ENCODE measurements at regions not wholly inside any gene's neighbourhood (a gene's known extent, or its start where the extent isn't known, plus 50 kb on each side); places are given as distances from the start of the nearest gene placed in this dataset.

- no peaks in the 10 kb centered on the region for H3K27me3 ChIP-seq (ENCODE audit: control insufficient read depth, insufficient read depth, low read length)
- no peak for DNase-seq (ENCODE audit: low read depth, low spot score)
- no peak overlapping the region for H3K27ac ChIP-seq (ENCODE audit: low read depth, low read length)
- H3K9me3 ChIP-seq (ENCODE audit: control insufficient read depth, insufficient read depth, low read length): no peaks in the 10 kb centered on the region
- CTCF ChIA-PET: no interaction called here
- POLR2A ChIA-PET: no interaction called here
- H3K4me3 ChIP-seq (ENCODE audit: low read depth, low read length): no peak overlapping the region
- no peak for TF ChIP-seq CTCF (IDR thresholded peaks at IDR 0.05; ENCODE audit: low read depth, low read length)
These were observed 213.5 kb upstream of the FAM83B start for GRCh38 chr6:54632984-54633565.

- TF ChIP-seq CTCF (IDR thresholded peaks at IDR 0.05; ENCODE audit: low read depth, low read length): no peak
- no peak overlapping the region for H3K4me3 ChIP-seq (ENCODE audit: low read depth, low read length)
- CTCF ChIA-PET: no interaction called here
- DNase-seq (ENCODE audit: low read depth, low spot score): no peak
- POLR2A ChIA-PET: no interaction called here
- H3K27ac ChIP-seq (ENCODE audit: low read depth, low read length): no peak overlapping the region
- H3K9me3 ChIP-seq (ENCODE audit: control insufficient read depth, insufficient read depth, low read length): no peaks in the 10 kb centered on the region
- H3K27me3 ChIP-seq (ENCODE audit: control insufficient read depth, insufficient read depth, low read length): no peaks in the 10 kb centered on the region
These were observed 213.0 kb upstream of the FAM83B start for GRCh38 chr6:54633601-54634000.

DNA sequence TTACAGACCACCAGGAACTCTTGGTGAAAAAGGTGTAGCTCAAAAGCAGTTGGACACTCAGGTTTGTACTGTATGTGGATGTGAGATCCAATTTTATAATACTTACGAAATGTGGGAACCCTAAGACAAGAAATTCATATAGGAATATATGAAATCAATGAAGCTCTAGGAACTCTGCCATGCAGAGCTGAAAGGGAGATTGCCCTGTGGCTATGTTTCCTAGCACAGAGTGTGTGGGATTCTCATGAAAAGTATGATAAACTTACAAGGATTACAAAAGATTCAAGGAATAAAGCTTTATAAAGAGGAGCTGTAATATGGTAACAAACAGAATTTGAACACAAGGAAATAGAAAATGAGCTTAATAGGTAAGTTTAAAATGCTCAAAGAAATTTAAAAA lies 205.7 kb upstream of the FAM83B start:
- Histone ChIP-seq H3K27me3 (ENCODE audit: control insufficient read depth, insufficient read depth, low read length) (no peaks in the 10 kb centered on the region), H3K9me3 (ENCODE audit: control insufficient read depth, insufficient read depth, low read length) (no peaks in the 10 kb centered on the region), H3K27ac (ENCODE audit: low read depth, low read length) (no peak overlapping the region), H3K4me3 (ENCODE audit: low read depth, low read length) (no peak overlapping the region)
- TF ChIP-seq CTCF (IDR thresholded peaks at IDR 0.05; ENCODE audit: low read depth, low read length): no peak
- DNase-seq (ENCODE audit: low read depth, low spot score): no peak
- POLR2A ChIA-PET: no interaction called here
- CTCF ChIA-PET: interaction anchor here (1.0 kb wide), 1 partner anchor 78 kb away, joined by 3 read pairs; no protein-coding TSS in a partner anchor

- Histone ChIP-seq H3K9me3 (ENCODE audit: control insufficient read depth, insufficient read depth, low read length) (no peaks in the 10 kb centered on the region), H3K4me3 (ENCODE audit: low read depth, low read length) (no peak overlapping the region), H3K27ac (ENCODE audit: low read depth, low read length) (no peak overlapping the region), H3K27me3 (ENCODE audit: control insufficient read depth, insufficient read depth, low read length) (no peaks in the 10 kb centered on the region)
- no peak for DNase-seq (ENCODE audit: low read depth, low spot score)
- CTCF ChIA-PET: no interaction called here
- POLR2A ChIA-PET: no interaction called here
- no peak for TF ChIP-seq CTCF (IDR thresholded peaks at IDR 0.05; ENCODE audit: low read depth, low read length)
These were observed 200.3 kb upstream of the FAM83B start for GRCh38 chr6:54646069-54646950.

DNA sequence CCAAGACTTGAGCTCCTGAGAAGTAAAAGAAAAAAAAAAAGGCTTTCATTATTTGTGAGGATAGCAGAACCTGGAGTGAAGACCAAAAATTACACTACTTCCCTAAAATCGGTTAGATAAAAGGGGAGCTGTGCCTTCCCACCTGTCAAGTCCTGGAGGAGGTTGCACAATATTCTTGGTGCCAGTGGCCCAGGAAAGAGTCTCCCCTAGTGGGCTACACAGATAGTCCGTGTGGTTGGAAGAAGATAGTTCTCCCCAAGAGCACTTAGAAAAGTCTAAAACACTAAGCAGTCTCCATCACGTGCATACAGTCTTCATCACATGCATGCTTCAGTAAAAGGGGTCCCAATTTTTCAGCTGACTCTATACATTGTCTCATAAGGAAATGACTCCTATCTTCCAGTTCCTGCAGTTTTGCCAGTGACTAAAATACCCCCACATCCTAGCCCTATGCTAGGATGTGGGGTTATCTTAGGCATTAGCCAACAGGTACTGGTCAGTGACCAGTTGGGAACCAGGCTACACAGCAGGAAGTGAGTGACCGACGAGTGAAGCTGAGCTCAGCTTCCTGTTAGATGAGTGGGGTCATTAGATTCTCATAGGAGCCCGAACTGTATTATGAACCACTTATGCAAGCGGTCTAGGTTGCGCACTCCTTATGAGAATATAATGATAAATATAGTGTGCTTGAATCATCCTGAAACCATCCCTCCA lies 199.5 kb upstream of the FAM83B start:
- CTCF ChIA-PET: no interaction called here
- H3K9me3 ChIP-seq (ENCODE audit: control insufficient read depth, insufficient read depth, low read length): no peaks in the 10 kb centered on the region
- no peak for TF ChIP-seq CTCF (IDR thresholded peaks at IDR 0.05; ENCODE audit: low read depth, low read length)
- no peak overlapping the region for H3K27ac ChIP-seq (ENCODE audit: low read depth, low read length)
- DNase-seq (ENCODE audit: low read depth, low spot score): no peak
- no peak overlapping the region for H3K4me3 ChIP-seq (ENCODE audit: low read depth, low read length)
- no peaks in the 10 kb centered on the region for H3K27me3 ChIP-seq (ENCODE audit: control insufficient read depth, insufficient read depth, low read length)
- POLR2A ChIA-PET: no interaction called here

Data from AG04450 (cell line).